HepG2 (cell line): ENCODE measurements at regions not wholly inside any gene's neighbourhood (a gene's known extent, or its start where the extent isn't known, plus 50 kb on each side); places are given as distances from the start of the nearest gene placed in this dataset.
"Not testable (repeated sequence)": the region's sequence is repeated elsewhere in the genome, so short reads cannot be mapped to it uniquely, and the experiment has no call there.

Source experiments
- EP300 ChIP-seq, 3 experiments: sonication (generic) in 1 of 3; formaldehyde crosslinking in 1 of 3; IDR thresholded peaks; 2 replicates each; pipeline versions ENCODE4 v1.5.1 to v1.6.1; 2011 to 2020; ENCODE audit warnings: low read depth in 2 of 3, low read length in 2 of 3, borderline replicate concordance in 1 of 3, improper control_type of control experiment in 1 of 3, mild to moderate bottlenecking in 1 of 3, missing genetic modification reagents in 1 of 3, moderate library complexity in 1 of 3
- FOXK1 ChIP-seq: sonication (generic); formaldehyde crosslinking; IDR thresholded peaks from 2 replicates; pipeline ENCODE4 v1.4.0; 2020; ENCODE audit warnings: low read depth, missing genetic modification reagents, borderline replicate concordance
- HNF4A ChIP-seq: sonication (generic); formaldehyde crosslinking; IDR thresholded peaks from 2 replicates; pipeline ENCODE4 v1.4.0; 2020; ENCODE audit warnings: missing genetic modification reagents
- IRF2 ChIP-seq: IDR thresholded peaks from 2 replicates; pipeline ENCODE4 v1.6.1; 2018; ENCODE audit warnings: missing genetic modification reagents, missing compliant biosample characterization
- NCOA1 ChIP-seq: sonication (generic); formaldehyde crosslinking; IDR thresholded peaks from 2 replicates; pipeline ENCODE4 v1.9.0; 2021; ENCODE audit warnings: missing genetic modification reagents
- POLR2A ChIP-seq, 2 experiments: IDR thresholded peaks; 2 replicates each; pipeline ENCODE4 v1.6.1; 2011; ENCODE audit warnings: low read depth in 2 of 2, low read length in 2 of 2, mild to moderate bottlenecking in 1 of 2, moderate library complexity in 1 of 2; ENCODE audit not compliant: insufficient read depth in 1 of 2
- TGIF2 ChIP-seq: IDR thresholded peaks from 2 replicates; pipeline ENCODE4 v1.6.1; 2016; ENCODE audit warnings: control low read depth, missing compliant biosample characterization
- ZNF431 ChIP-seq: sonication (generic); formaldehyde crosslinking; IDR thresholded peaks from 2 replicates; pipeline ENCODE4 v1.9.0; 2022; ENCODE audit warnings: missing genetic modification reagents, low read depth, mild to moderate bottlenecking, borderline replicate concordance
- TF ChIP-seq, protein P1 (sequence below): sonication (generic); formaldehyde crosslinking; IDR thresholded peaks from 2 replicates; pipeline ENCODE4 v1.5.0; 2020; ENCODE audit warnings: mild to moderate bottlenecking, missing genetic modification reagents, moderate library complexity
- TF ChIP-seq, protein P2 (sequence below): sonication (generic); formaldehyde crosslinking; IDR thresholded peaks from 2 replicates; pipeline ENCODE4 v1.4.0; 2020; ENCODE audit warnings: missing genetic modification reagents
- TF ChIP-seq, protein P3 (sequence below): sonication (generic); formaldehyde crosslinking; IDR thresholded peaks from 2 replicates; pipeline ENCODE4 v1.4.0; 2020; ENCODE audit warnings: missing genetic modification reagents

DNA sequence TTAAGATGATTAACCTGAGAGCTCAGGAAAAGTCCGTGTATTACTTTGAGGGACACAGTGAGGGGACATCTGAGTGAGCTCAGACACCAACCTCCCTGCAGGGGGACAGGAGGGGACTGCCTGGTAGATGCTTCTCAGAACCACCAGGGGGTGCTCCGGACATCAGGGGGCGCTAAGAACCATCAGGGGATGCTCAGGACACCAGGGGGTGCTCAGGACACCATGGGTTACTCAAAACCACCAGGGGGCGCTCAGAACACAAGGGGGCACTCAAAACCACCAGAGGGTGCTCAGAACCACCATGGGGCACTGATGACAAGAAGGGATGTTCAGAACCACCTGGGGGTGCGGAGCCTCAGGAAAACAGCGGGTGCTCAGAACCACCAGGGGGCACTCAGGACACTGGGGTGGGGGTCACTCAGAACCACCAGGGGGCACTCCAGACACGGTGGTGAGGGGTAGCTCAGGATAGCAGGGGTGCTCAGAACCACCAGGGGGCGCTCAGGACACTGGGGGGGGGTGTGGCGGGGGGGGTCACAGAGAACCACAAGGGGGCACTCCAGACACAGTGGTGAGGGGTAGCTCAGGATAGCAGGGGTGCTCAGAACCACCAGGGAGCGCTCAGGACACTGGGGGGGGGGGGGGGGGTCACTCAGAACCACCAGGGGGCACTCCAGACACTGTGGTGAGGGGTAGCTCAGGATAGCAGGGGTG lies 165.3 kb downstream of the ZNF267 start:
- TF ChIP-seq EP300 (IDR thresholded peaks at IDR 0.05; ENCODE audit: low read depth in 2 of 2, low read length in 2 of 2); EP300 (CRISPR knock-in tag; IDR thresholded peaks at IDR 0.05; ENCODE audit: borderline replicate concordance); TGIF2 (CRISPR knock-in tag); FOXK1 (CRISPR knock-in tag); HNF4A; ZNF431 (CRISPR knock-in tag); POLR2A (IDR thresholded peaks at IDR 0.05; ENCODE audit: insufficient read depth in 1 of 2, low read depth in 2 of 2, low read length in 2 of 2); NCOA1; IRF2 (CRISPR knock-in tag): not testable (repeated sequence)
- TF ChIP-seq, protein P1, sequence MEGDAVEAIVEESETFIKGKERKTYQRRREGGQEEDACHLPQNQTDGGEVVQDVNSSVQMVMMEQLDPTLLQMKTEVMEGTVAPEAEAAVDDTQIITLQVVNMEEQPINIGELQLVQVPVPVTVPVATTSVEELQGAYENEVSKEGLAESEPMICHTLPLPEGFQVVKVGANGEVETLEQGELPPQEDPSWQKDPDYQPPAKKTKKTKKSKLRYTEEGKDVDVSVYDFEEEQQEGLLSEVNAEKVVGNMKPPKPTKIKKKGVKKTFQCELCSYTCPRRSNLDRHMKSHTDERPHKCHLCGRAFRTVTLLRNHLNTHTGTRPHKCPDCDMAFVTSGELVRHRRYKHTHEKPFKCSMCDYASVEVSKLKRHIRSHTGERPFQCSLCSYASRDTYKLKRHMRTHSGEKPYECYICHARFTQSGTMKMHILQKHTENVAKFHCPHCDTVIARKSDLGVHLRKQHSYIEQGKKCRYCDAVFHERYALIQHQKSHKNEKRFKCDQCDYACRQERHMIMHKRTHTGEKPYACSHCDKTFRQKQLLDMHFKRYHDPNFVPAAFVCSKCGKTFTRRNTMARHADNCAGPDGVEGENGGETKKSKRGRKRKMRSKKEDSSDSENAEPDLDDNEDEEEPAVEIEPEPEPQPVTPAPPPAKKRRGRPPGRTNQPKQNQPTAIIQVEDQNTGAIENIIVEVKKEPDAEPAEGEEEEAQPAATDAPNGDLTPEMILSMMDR (CRISPR knock-in tag): peak; percentile 54
- TF ChIP-seq, protein P2, sequence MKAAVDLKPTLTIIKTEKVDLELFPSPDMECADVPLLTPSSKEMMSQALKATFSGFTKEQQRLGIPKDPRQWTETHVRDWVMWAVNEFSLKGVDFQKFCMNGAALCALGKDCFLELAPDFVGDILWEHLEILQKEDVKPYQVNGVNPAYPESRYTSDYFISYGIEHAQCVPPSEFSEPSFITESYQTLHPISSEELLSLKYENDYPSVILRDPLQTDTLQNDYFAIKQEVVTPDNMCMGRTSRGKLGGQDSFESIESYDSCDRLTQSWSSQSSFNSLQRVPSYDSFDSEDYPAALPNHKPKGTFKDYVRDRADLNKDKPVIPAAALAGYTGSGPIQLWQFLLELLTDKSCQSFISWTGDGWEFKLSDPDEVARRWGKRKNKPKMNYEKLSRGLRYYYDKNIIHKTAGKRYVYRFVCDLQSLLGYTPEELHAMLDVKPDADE (CRISPR knock-in tag): not testable (repeated sequence)
- TF ChIP-seq, protein P3, sequence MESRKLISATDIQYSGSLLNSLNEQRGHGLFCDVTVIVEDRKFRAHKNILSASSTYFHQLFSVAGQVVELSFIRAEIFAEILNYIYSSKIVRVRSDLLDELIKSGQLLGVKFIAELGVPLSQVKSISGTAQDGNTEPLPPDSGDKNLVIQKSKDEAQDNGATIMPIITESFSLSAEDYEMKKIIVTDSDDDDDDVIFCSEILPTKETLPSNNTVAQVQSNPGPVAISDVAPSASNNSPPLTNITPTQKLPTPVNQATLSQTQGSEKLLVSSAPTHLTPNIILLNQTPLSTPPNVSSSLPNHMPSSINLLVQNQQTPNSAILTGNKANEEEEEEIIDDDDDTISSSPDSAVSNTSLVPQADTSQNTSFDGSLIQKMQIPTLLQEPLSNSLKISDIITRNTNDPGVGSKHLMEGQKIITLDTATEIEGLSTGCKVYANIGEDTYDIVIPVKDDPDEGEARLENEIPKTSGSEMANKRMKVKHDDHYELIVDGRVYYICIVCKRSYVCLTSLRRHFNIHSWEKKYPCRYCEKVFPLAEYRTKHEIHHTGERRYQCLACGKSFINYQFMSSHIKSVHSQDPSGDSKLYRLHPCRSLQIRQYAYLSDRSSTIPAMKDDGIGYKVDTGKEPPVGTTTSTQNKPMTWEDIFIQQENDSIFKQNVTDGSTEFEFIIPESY (CRISPR knock-in tag): not testable (repeated sequence)
